Transverse colon (tissue), 4 donors: ENCODE measurements at regions not wholly inside any gene's neighbourhood (a gene's known extent, or its start where the extent isn't known, plus 50 kb on each side); places are given as distances from the start of the nearest gene placed in this dataset.
"Not testable (repeated sequence)": the region's sequence is repeated elsewhere in the genome, so short reads cannot be mapped to it uniquely, and the experiment has no call there.

Source experiments
- DNase-seq: peaks from one replicate; pipeline ENCODE4 v3.0.0-alpha.2; 2019
- H3K27ac ChIP-seq, 4 donors: fragments of 200-600 bp; sonication (generic); 2 replicates each; pipeline ENCODE4 v1.5.1; 2016 to 2018; ENCODE audit warnings: inconsistent platforms in 4 of 4
- H3K27me3 ChIP-seq: fragments of 200-600 bp; sonication (generic); 2 replicates; pipeline ENCODE4 v1.5.1; 2017; ENCODE audit warnings: inconsistent platforms
- H3K36me3 ChIP-seq, 4 donors: fragments of 200-600 bp; sonication (generic); 2 replicates each; pipeline ENCODE4 v1.5.1; 2017 to 2019; ENCODE audit warnings: inconsistent platforms in 4 of 4
- H3K4me1 ChIP-seq, 4 donors: fragments of 200-600 bp; sonication (generic); 2 replicates each; pipeline ENCODE4 v1.5.1; 2017 to 2020; ENCODE audit warnings: inconsistent platforms in 4 of 4
- H3K4me3 ChIP-seq, 4 donors: fragments of 200-600 bp; sonication (generic); 1 replicate in 1 of 4; 2 replicates in 3 of 4; pipeline versions ENCODE4 v1.5.1 to v1.6.1; 2017 to 2019; ENCODE audit warnings: inconsistent platforms in 4 of 4
- H3K9me3 ChIP-seq, 2 donors: fragments of 200-600 bp; sonication (generic); 2 replicates each; pipeline ENCODE4 v1.5.1; 2017 to 2019; ENCODE audit warnings: inconsistent platforms in 2 of 2
- EP300 ChIP-seq: sonication (generic); formaldehyde crosslinking; IDR thresholded peaks from one replicate; pipeline ENCODE4 v1.6.1; 2017; ENCODE audit warnings: antibody characterized with exemption, low read depth
- POLR2A ChIP-seq: fragments of 450-650 bp; IDR thresholded peaks from one replicate; pipeline ENCODE4 v1.6.1; 2016; ENCODE audit warnings: antibody characterized with exemption, mild to moderate bottlenecking, moderate library complexity
- POLR2AphosphoS5 ChIP-seq, 3 donors: sonication (generic); formaldehyde crosslinking; IDR thresholded peaks; one replicate each; pipeline ENCODE4 v1.6.1; 2016; ENCODE audit warnings: antibody characterized with exemption in 3 of 3
- WGBS, 2 donors: methylation state at CpG; one replicate each; pipeline ENCODE4 v1.1.5; 2018; ENCODE audit warnings: low coverage in 1 of 2; 5-methylcytosine and 5-hydroxymethylcytosine counted together
- in situ Hi-C, 4 donors: fragments of 200-750 bp; cut with MboI; loops; one replicate each; pipeline versions ENCODE4 v1.15.0 to v1.15.1; 2017; ENCODE audit warnings: low sequenced_read_pairs in 3 of 4, low pct_ligation_motif_present in 1 of 4, low pct_unique_long_range_greater_than_20kb in 1 of 4
- intact Hi-C: fragments of 100-400 bp; cut with DNase I; formaldehyde crosslinking; loops from one replicate; pipeline ENCODE4 v1.15.1; 2023; ENCODE audit warnings: low total_unique reads
- TF ChIP-seq, protein P1 (sequence below), 5 experiments: fragments of 200-600 bp in 3 of 5; fragments of 450-650 bp in 2 of 5; sonication (generic) in 3 of 5; IDR thresholded peaks; 1 replicate in 2 of 5; 2 replicates in 3 of 5; pipeline ENCODE4 v1.5.1; 2016 to 2017; ENCODE audit warnings: antibody characterized with exemption in 5 of 5, inconsistent platforms in 3 of 5, mild to moderate bottlenecking in 2 of 5, moderate library complexity in 1 of 5

DNA sequence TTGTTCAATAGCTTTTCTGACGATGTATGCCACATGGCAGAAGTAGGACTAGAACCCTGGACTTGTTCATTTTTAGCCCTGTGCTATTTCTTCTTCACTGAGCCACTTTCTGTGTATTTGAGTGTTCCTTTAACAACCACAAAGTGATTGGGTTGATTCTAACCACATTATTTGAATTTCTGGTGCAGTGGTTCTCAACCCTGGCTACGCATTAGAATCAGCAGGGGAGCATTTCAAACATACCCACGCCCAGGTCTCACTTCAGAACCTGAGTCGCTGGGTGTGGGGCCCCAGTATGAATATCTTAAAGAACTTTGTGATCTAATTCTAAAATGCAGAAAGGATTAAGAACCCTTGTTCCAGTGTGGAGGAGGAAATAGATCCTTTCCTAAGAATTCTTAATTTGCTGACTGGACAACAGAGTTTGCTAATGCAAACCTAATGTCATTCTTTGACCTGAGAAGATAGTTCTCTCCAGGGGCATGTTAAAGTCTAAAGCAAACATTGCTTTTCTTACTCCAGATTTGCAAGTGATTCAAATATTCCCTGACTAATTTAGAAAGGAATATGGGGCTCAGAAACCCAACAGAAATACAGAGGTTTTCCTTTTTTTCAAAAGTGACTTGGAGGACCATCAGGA is 75.4 kb upstream of the GDNF start:
- intact Hi-C loops: no loop called here
- in situ Hi-C loops: no loop called here
- TF ChIP-seq EP300: no peak
- no peak for TF ChIP-seq POLR2AphosphoS5 (IDR thresholded peaks at IDR 0.05)
- TF ChIP-seq, protein P1, sequence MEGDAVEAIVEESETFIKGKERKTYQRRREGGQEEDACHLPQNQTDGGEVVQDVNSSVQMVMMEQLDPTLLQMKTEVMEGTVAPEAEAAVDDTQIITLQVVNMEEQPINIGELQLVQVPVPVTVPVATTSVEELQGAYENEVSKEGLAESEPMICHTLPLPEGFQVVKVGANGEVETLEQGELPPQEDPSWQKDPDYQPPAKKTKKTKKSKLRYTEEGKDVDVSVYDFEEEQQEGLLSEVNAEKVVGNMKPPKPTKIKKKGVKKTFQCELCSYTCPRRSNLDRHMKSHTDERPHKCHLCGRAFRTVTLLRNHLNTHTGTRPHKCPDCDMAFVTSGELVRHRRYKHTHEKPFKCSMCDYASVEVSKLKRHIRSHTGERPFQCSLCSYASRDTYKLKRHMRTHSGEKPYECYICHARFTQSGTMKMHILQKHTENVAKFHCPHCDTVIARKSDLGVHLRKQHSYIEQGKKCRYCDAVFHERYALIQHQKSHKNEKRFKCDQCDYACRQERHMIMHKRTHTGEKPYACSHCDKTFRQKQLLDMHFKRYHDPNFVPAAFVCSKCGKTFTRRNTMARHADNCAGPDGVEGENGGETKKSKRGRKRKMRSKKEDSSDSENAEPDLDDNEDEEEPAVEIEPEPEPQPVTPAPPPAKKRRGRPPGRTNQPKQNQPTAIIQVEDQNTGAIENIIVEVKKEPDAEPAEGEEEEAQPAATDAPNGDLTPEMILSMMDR (IDR thresholded peaks at IDR 0.05): no peak
- TF ChIP-seq POLR2A: no peak

DNA sequence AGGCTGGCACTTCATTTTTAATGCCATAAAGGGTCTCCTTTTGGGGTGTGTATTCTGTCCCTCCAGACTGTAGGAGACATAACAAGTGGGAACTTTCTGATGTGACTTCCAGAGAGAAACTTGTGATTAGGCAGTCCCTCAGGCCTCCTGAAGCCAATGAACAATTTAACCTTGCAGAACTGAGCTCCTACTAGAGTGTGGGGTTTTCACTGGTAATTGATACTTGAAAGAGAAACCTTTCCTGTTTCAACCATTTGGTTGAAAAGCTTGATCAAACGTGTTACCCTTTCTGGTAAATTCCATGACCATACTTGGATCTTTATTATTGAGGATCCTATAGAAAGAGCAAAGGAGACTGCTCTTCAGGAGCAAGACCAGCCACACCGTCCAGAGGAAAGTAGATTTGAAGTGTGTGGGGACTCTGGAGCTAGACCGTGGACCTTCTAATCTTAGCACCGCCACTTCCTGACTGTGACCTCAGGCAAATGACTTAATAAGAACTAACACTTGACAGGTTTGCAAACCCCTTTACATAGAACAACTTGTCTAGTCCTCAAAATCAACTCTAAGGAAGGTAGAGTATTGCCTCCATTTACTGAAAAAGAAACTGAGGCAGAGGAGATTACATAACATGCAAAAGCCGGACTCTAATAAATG is 69.9 kb upstream of the GDNF start:
- H3K27me3 ChIP-seq, H3K36me3 ChIP-seq, H3K9me3 ChIP-seq, H3K4me1 ChIP-seq, intact Hi-C loops, in situ Hi-C loops, H3K4me3 ChIP-seq, H3K27ac ChIP-seq, DNase-seq: not testable (repeated sequence)
- 54% methylated on average over 4 of the region's 5 CpGs; no CpG with 5 or more reads in 1 of the 2 donors for WGBS, 2 donors

More for the DNA sequence above, 75.4 kb upstream of the GDNF start:
- Histone ChIP-seq H3K4me1 (no peaks in the 10 kb centered on the region), H3K27ac (no peak overlapping the region), H3K36me3 (no peaks in the 10 kb centered on the region), H3K9me3 (no peaks in the 10 kb centered on the region), H3K4me3 (no peak overlapping the region), H3K27me3 (no peaks in the 10 kb centered on the region)
- WGBS, 2 donors: 60 to 72% methylated on average over 1 to 4 of the region's 4 CpGs
- DNase-seq: no peak

- no peak overlapping the region for H3K27ac ChIP-seq
- H3K27me3 ChIP-seq: no peaks in the 10 kb centered on the region
- H3K36me3 ChIP-seq: no peaks in the 10 kb centered on the region
- intact Hi-C loops (no loop called here), in situ Hi-C loops (no loop called here)
- 38 to 55% methylated on average over 2 of the region's 2 CpGs for WGBS, 2 donors
- H3K9me3 ChIP-seq: no peaks in the 10 kb centered on the region
- TF ChIP-seq EP300 (no peak), POLR2A (no peak), POLR2AphosphoS5 (IDR thresholded peaks at IDR 0.05) (no peak)
- TF ChIP-seq, protein P1 (IDR thresholded peaks at IDR 0.05): no peak
- H3K4me1 ChIP-seq: no peaks in the 10 kb centered on the region
- no peak for DNase-seq
- H3K4me3 ChIP-seq: no peak overlapping the region
Observed at GRCh38 chr5:37906416-37906815, 66.6 kb upstream of the GDNF start.

- Histone ChIP-seq H3K27me3 (no peaks in the 10 kb centered on the region), H3K36me3 (no peaks in the 10 kb centered on the region), H3K4me3 (no peak overlapping the region), H3K9me3 (no peaks in the 10 kb centered on the region), H3K27ac (no peak overlapping the region), H3K4me1 (no peaks in the 10 kb centered on the region)
- intact Hi-C loops (no loop called here), in situ Hi-C loops (no loop called here)
- WGBS, 2 donors: 91 to 100% methylated on average over 1 to 3 of the region's 3 CpGs
- TF ChIP-seq POLR2AphosphoS5 (IDR thresholded peaks at IDR 0.05) (no peak), EP300 (no peak)
- TF ChIP-seq, protein P1 (IDR thresholded peaks at IDR 0.05): no peak
- no peak for DNase-seq
Observed at GRCh38 chr5:37905230-37905629, 65.4 kb upstream of the GDNF start.
